ENCODE measurements at regions not wholly inside any gene's neighbourhood (a gene's known extent, or its start where the extent isn't known, plus 50 kb on each side); places are given as distances from the start of the nearest gene placed in this dataset.

- peak overlapping the region; percentile 40 to 82 (median 44) for H3K27ac Mint-ChIP-seq
- peaks cover 2% of the 10 kb centered on the region for H3K9me3 Mint-ChIP-seq
- H3K27me3 Mint-ChIP-seq (ENCODE audit: low read depth): peaks cover 7% of the 10 kb centered on the region
- no peaks in the 10 kb centered on the region for H3K4me1 Mint-ChIP-seq
- no peak for TF ChIP-seq CTCF (IDR thresholded peaks at IDR 0.05; ENCODE audit: unreplicated experiment in 3 of 3)
- no peaks in the 10 kb centered on the region for H3K36me3 Mint-ChIP-seq (ENCODE audit: low read depth)
- H3K4me3 Mint-ChIP-seq: no peak overlapping the region
These were observed 65.1 kb upstream of the TOX3 start for GRCh38 chr16:52611817-52612673.

GRCh38 chr16:52603015-52603414 is 56.1 kb upstream of the TOX3 start:
- no peaks in the 10 kb centered on the region for H3K4me1 Mint-ChIP-seq
- TF ChIP-seq CTCF (IDR thresholded peaks at IDR 0.05; ENCODE audit: unreplicated experiment in 3 of 3): no peak
- no peaks in the 10 kb centered on the region for H3K36me3 Mint-ChIP-seq (ENCODE audit: low read depth)
- H3K27me3 Mint-ChIP-seq (ENCODE audit: low read depth): no peaks in the 10 kb centered on the region
- H3K4me3 Mint-ChIP-seq: no peak overlapping the region
- H3K9me3 Mint-ChIP-seq: no peaks in the 10 kb centered on the region
- H3K27ac Mint-ChIP-seq: no peak overlapping the region

- H3K4me1 Mint-ChIP-seq: no peaks in the 10 kb centered on the region
- TF ChIP-seq CTCF (IDR thresholded peaks at IDR 0.05; ENCODE audit: unreplicated experiment in 3 of 3): no peak
- no peak overlapping the region for H3K4me3 Mint-ChIP-seq
- H3K36me3 Mint-ChIP-seq (ENCODE audit: low read depth): no peaks in the 10 kb centered on the region
- H3K27me3 Mint-ChIP-seq (ENCODE audit: low read depth): peaks cover 5% of the 10 kb centered on the region
- no peaks in the 10 kb centered on the region for H3K9me3 Mint-ChIP-seq
- no peak overlapping the region for H3K27ac Mint-ChIP-seq
These were observed 51.0 kb upstream of the TOX3 start for GRCh38 chr16:52597772-52598483.

GRCh38 chr16:52597073-52597771 is 50.3 kb upstream of the TOX3 start:
- Mint-ChIP-seq H3K4me1 (no peaks in the 10 kb centered on the region), H3K27ac (no peak overlapping the region), H3K36me3 (ENCODE audit: low read depth) (no peaks in the 10 kb centered on the region), H3K4me3 (no peak overlapping the region), H3K9me3 (no peaks in the 10 kb centered on the region), H3K27me3 (ENCODE audit: low read depth) (peaks cover 5% of the 10 kb centered on the region)
- TF ChIP-seq CTCF (IDR thresholded peaks at IDR 0.05; ENCODE audit: unreplicated experiment in 3 of 3): no peak

All from nephron (organoid).